Adrenal gland (tissue), 9 donors: ENCODE measurements at regions not wholly inside any gene's neighbourhood (a gene's known extent, or its start where the extent isn't known, plus 50 kb on each side); places are given as distances from the start of the nearest gene placed in this dataset.

ENCODE experiments used
- DNase-seq, 7 donors: peaks; one replicate each; pipeline ENCODE4 v3.0.0-alpha.2; 2019 to 2020
- H3K27ac ChIP-seq, 5 donors: fragments of 200-600 bp; sonication (generic) in 4 of 5; 1 replicate in 3 of 5; 2 replicates in 2 of 5; pipeline versions ENCODE4 v1.5.1 to v1.8.0; 2016 to 2020; ENCODE audit warnings: mild to moderate bottlenecking in 1 of 5
- H3K27me3 ChIP-seq: fragments of 200-600 bp; 2 replicates; pipeline ENCODE4 v1.8.0; 2021
- H3K36me3 ChIP-seq, 2 donors: fragments of 200-600 bp; replicated peaks in 1 of 2; 1 replicate in 1 of 2; 2 replicates in 1 of 2; pipeline versions ENCODE4 v1.5.1 to v1.8.0; 2018 to 2022
- H3K4me1 ChIP-seq, 2 donors: fragments of 200-600 bp; replicated peaks in 1 of 2; 1 replicate in 1 of 2; 2 replicates in 1 of 2; pipeline versions ENCODE4 v1.5.1 to v1.8.0; 2018 to 2021
- H3K4me3 ChIP-seq, 4 donors: fragments of 200-600 bp; sonication (generic) in 3 of 4; one replicate each; pipeline ENCODE4 v1.5.1; 2016 to 2018
- H3K9me3 ChIP-seq, 3 donors: fragments of 200-600 bp; sonication (generic) in 1 of 3; replicated peaks in 1 of 3; 1 replicate in 2 of 3; 2 replicates in 1 of 3; pipeline versions ENCODE4 v1.5.1 to v1.8.0; 2016 to 2021
- CTCF ChIP-seq, 6 experiments: fragments of 450-650 bp in 4 of 6; fragments of 200-600 bp in 2 of 6; sonication (generic) in 1 of 6; IDR thresholded peaks; 1 replicate in 5 of 6; 2 replicates in 1 of 6; pipeline versions ENCODE4 v1.5.1 to v1.8.0; 2016 to 2021; ENCODE audit warnings: antibody characterized with exemption in 6 of 6, mild to moderate bottlenecking in 2 of 6, moderate library complexity in 1 of 6
- POLR2A ChIP-seq, 2 donors: fragments of 450-650 bp; IDR thresholded peaks; one replicate each; pipeline ENCODE4 v1.6.1; 2017; ENCODE audit warnings: antibody characterized with exemption in 2 of 2, mild to moderate bottlenecking in 2 of 2, moderate library complexity in 1 of 2
- WGBS, 4 donors: extraction: QIAGEN DNeasy Blood & Tissue Kit in 2 of 4; methylation state at CpG; one replicate each; pipeline versions ENCODE4 v1.1.5 to v1.1.7; 2013 to 2017; 5-methylcytosine and 5-hydroxymethylcytosine counted together
- intact Hi-C, 2 donors: fragments of 100-400 bp; cut with DNase I; formaldehyde crosslinking; loops; one replicate each; pipeline versions ENCODE4 v1.14.1 to v1.15.0; 2022 to 2023
- donor health status: healthy with polysubstance abuse.
- donor health status: Bipolar disorder and iron deficiency.
- donor health status: DM: yes; HTN: yes; CAD: no.
- donor health status: DM: no; HTN: no; CAD: no.
- donor health status: DM: no; HTN: no; CAD: no.

DNA sequence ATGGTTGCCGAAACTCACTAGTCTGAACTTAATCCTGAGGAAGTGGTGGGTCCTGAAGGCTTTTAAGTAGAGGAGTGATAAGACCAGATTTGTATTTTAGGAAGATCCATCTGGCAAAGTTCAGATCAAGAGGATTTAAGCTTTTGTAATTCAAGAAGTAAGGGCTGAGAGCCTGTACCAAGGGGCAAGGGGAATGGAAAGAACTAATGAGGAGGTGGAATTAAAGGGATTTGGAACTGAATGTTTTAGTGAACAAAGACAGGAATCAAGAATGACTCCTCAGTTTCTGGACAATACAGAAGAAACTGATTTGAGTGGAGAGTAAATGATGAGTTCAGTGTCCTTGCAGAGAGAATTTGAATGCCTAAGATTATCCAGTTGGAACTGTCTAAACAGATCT, 249.0 kb downstream of the C7orf25 start:
- no peak overlapping the region for H3K4me3 ChIP-seq
- WGBS, 4 donors, result 86 to 98% (median 86%) methylated on average over 1 of the region's 1 CpG
- TF ChIP-seq CTCF (IDR thresholded peaks at IDR 0.05), result no peak
- no peak for TF ChIP-seq POLR2A (IDR thresholded peaks at IDR 0.05)
- H3K27ac ChIP-seq, result no peak overlapping the region
- H3K9me3 ChIP-seq, result no peaks in the 10 kb centered on the region
- H3K27me3 ChIP-seq, result no peaks in the 10 kb centered on the region
- DNase-seq, result no peak
- H3K4me1 ChIP-seq, result no peaks in the 10 kb centered on the region
- H3K36me3 ChIP-seq, result no peaks in the 10 kb centered on the region
- intact Hi-C loops, result no loop called here

DNA sequence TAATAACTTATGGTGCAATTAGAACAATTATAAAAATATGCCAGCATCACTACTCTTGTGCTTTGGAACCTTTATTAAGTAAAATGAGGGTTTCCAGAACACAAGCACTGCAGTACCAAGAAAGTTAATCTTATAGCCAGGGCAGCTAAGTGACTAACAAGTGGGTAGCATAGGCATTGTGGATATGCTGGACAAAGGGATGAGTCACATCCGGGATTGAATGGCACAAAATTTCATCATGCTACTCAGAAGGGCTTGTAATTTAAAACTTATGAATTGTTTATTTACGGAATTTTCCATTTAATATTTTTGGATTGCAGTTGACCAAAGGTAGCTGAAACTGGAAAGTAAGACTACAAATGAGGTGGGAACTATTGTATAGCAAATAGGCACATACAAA, 250.6 kb downstream of the C7orf25 start:
- no peaks in the 10 kb centered on the region for H3K27me3 ChIP-seq
- H3K4me3 ChIP-seq, result no peak overlapping the region
- H3K27ac ChIP-seq, result no peak overlapping the region
- TF ChIP-seq CTCF (IDR thresholded peaks at IDR 0.05) (no peak), POLR2A (IDR thresholded peaks at IDR 0.05) (no peak)
- intact Hi-C loops, result no loop called here
- DNase-seq, result no peak
- WGBS, 4 donors, result 68 to 84% (median 76%) methylated on average over 2 of the region's 2 CpGs
- H3K9me3 ChIP-seq, result no peaks in the 10 kb centered on the region
- H3K4me1 ChIP-seq, result no peaks in the 10 kb centered on the region
- no peaks in the 10 kb centered on the region for H3K36me3 ChIP-seq

- no peak for DNase-seq
- H3K27me3 ChIP-seq, result no peaks in the 10 kb centered on the region
- H3K4me3 ChIP-seq, result no peak overlapping the region
- TF ChIP-seq POLR2A (IDR thresholded peaks at IDR 0.05) (no peak), CTCF (IDR thresholded peaks at IDR 0.05) (no peak)
- no peak overlapping the region for H3K27ac ChIP-seq
- H3K36me3 ChIP-seq, result no peaks in the 10 kb centered on the region
- no peaks in the 10 kb centered on the region for H3K4me1 ChIP-seq
- no peaks in the 10 kb centered on the region for H3K9me3 ChIP-seq
- intact Hi-C loops, result no loop called here
- WGBS, 4 donors, result 46 to 100% (median 91%) methylated on average over 1 of the region's 1 CpG
Observed at GRCh38 chr7:42650701-42651100, 261.2 kb downstream of the C7orf25 start.

- Histone ChIP-seq H3K27me3 (no peaks in the 10 kb centered on the region), H3K4me3 (no peak overlapping the region), H3K36me3 (no peaks in the 10 kb centered on the region), H3K4me1 (no peaks in the 10 kb centered on the region), H3K9me3 (no peaks in the 10 kb centered on the region), H3K27ac (no peak overlapping the region)
- intact Hi-C loops, result no loop called here
- WGBS, 4 donors, result 81 to 87% (median 84%) methylated on average over 6 of the region's 6 CpGs
- no peak for TF ChIP-seq POLR2A (IDR thresholded peaks at IDR 0.05)
- no peak for TF ChIP-seq CTCF (IDR thresholded peaks at IDR 0.05)
- DNase-seq, result no peak
Observed at GRCh38 chr7:42650171-42650570, 261.7 kb downstream of the C7orf25 start.
